ENCODE measurements at regions not wholly inside any gene's neighbourhood (a gene's known extent, or its start where the extent isn't known, plus 50 kb on each side); places are given as distances from the start of the nearest gene placed in this dataset.

DNA sequence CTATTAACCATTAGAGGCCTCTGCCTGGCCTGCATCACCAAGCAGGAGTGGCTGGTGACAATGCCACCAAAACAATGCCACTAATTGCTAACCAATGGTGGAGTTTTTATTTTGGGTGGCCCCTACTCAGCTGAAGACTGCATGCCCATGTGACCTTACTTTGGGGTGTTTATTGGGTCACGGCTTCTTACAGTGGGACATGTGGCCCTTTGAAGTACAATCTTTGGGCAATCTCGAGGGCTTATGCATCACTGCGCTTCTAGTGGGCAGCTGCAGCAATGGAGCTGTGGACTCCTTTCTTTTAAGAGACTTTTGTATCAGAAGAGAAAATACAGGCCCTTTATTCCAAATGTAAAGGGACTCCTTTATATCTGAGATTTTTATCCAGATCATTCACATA, 85.7 kb downstream of the IGLL5 start:
- Histone ChIP-seq H3K4me1 (ENCODE audit: insufficient read depth, low read length, poor library complexity, severe bottlenecking) (peaks cover 9% of the 10 kb centered on the region), H3K27ac (ENCODE audit: low read depth, low read length, poor library complexity, severe bottlenecking) (no peak overlapping the region), H3K36me3 (ENCODE audit: insufficient read depth, low read length) (no peaks in the 10 kb centered on the region; the same call in 1 of the 2 replicates), H3K9me3 (ENCODE audit: low read length) (no peaks in the 10 kb centered on the region), H3K9me2 (ENCODE audit: insufficient read depth, low read length) (no peaks in the 10 kb centered on the region), H3K4me2 (ENCODE audit: low read length) (no peak overlapping the region), H4K20me1 (ENCODE audit: insufficient read depth, low read length) (no peaks in the 10 kb centered on the region), H2AFZ (ENCODE audit: low read length) (no peak overlapping the region), H3K79me2 (ENCODE audit: insufficient read depth, low read depth, low read length) (no peaks in the 10 kb centered on the region), H3K4me3 (ENCODE audit: low read depth, low read length, poor library complexity, severe bottlenecking) (no peak overlapping the region)
- no TSS peak for BruUV-seq (replicated peaks)
- DNase-seq (ENCODE audit: low spot score) = no peak
- POLR2A ChIA-PET = interaction anchor here (0.6 to 1.0 kb wide), 3 partner anchors 93 to 180 kb away, joined by 3 to 6 read pairs (median 3); no protein-coding TSS in a partner anchor
- TF ChIP-seq EZH2phosphoT487 (IDR thresholded peaks at IDR 0.05; ENCODE audit: borderline replicate concordance, low read depth, low read length) (no peak), CTCF (conservative IDR thresholded peaks at IDR 0.05; ENCODE audit: low read length) (no peak)
- intact Hi-C loops (cut with micrococcal nuclease; ENCODE audit: unreplicated experiment) = no loop called here
- CTCF ChIA-PET (ENCODE audit: unreplicated experiment) = no interaction called here

DNA sequence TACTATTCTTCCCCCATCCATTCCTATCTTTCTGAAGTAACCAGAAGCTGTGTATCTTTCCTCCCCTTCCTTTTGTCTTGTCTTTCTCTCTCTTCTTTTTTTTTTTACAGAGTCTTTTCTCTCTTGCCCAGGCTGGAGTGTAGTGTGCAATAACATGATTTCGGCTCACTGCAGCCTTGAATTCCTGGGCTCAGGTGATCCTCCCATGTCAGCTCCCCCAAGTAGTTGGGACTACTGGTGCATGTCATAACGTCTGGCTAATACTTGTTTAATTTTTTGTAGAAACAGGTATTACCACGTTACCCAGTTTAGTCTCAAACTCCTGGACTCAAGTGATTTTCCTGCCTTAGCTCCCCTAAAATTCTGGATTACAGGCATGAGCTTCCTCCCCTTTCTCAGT, 86.5 kb downstream of the IGLL5 start:
- POLR2A ChIA-PET = interaction anchor here (0.7 to 2.0 kb wide), 6 partner anchors 14 to 180 kb away, joined by 3 to 5 read pairs (median 4); no protein-coding TSS in a partner anchor
- peaks cover 9% of the 10 kb centered on the region for H3K4me1 ChIP-seq (ENCODE audit: insufficient read depth, low read length, poor library complexity, severe bottlenecking)
- H3K4me3 ChIP-seq (ENCODE audit: low read depth, low read length, poor library complexity, severe bottlenecking) = no peak overlapping the region
- peaks cover 4% of the 10 kb centered on the region for H3K36me3 ChIP-seq (ENCODE audit: insufficient read depth, low read length)
- H3K27ac ChIP-seq (ENCODE audit: low read depth, low read length, poor library complexity, severe bottlenecking) = no peak overlapping the region
- TF ChIP-seq EZH2phosphoT487 (IDR thresholded peaks at IDR 0.05; ENCODE audit: borderline replicate concordance, low read depth, low read length) = no peak
- TF ChIP-seq CTCF (conservative IDR thresholded peaks at IDR 0.05; ENCODE audit: low read length) = no peak
- no peaks in the 10 kb centered on the region for H3K9me3 ChIP-seq (ENCODE audit: low read length)
- H4K20me1 ChIP-seq (ENCODE audit: insufficient read depth, low read length) = no peaks in the 10 kb centered on the region
- CTCF ChIA-PET (ENCODE audit: unreplicated experiment) = no interaction called here
- no peak overlapping the region for H3K4me2 ChIP-seq (ENCODE audit: low read length)
- DNase-seq (ENCODE audit: low spot score) = no peak
- intact Hi-C loops (cut with micrococcal nuclease; ENCODE audit: unreplicated experiment) = no loop called here
- no TSS peak for BruUV-seq (replicated peaks)
- no peaks in the 10 kb centered on the region for H3K9me2 ChIP-seq (ENCODE audit: insufficient read depth, low read length)
- H2AFZ ChIP-seq (ENCODE audit: low read length) = no peak overlapping the region
- no peaks in the 10 kb centered on the region for H3K79me2 ChIP-seq (ENCODE audit: insufficient read depth, low read depth, low read length)

- peaks cover 6% of the 10 kb centered on the region; the same call in 1 of the 2 replicates for H3K9me3 ChIP-seq (ENCODE audit: low read length)
- H3K36me3 ChIP-seq (ENCODE audit: insufficient read depth, low read length) = peaks cover 9% of the 10 kb centered on the region
- CTCF ChIA-PET (ENCODE audit: unreplicated experiment) = no interaction called here
- H3K27ac ChIP-seq (ENCODE audit: low read depth, low read length, poor library complexity, severe bottlenecking) = no peak overlapping the region
- no peak for TF ChIP-seq CTCF (conservative IDR thresholded peaks at IDR 0.05; ENCODE audit: low read length)
- no peak for TF ChIP-seq EZH2phosphoT487 (IDR thresholded peaks at IDR 0.05; ENCODE audit: borderline replicate concordance, low read depth, low read length)
- H3K9me2 ChIP-seq (ENCODE audit: insufficient read depth, low read length) = no peaks in the 10 kb centered on the region
- no peak overlapping the region for H2AFZ ChIP-seq (ENCODE audit: low read length)
- no peaks in the 10 kb centered on the region for H4K20me1 ChIP-seq (ENCODE audit: insufficient read depth, low read length)
- DNase-seq (ENCODE audit: low spot score) = no peak
- H3K4me1 ChIP-seq (ENCODE audit: insufficient read depth, low read length, poor library complexity, severe bottlenecking) = peaks cover 9% of the 10 kb centered on the region
- BruUV-seq (replicated peaks) = no TSS peak
- intact Hi-C loops (cut with micrococcal nuclease; ENCODE audit: unreplicated experiment) = no loop called here
- POLR2A ChIA-PET = interaction anchor here (0.6 to 2.0 kb wide), 5 partner anchors 15 to 1367 kb away, joined by 3 to 5 read pairs (median 4); no protein-coding TSS in a partner anchor
- H3K79me2 ChIP-seq (ENCODE audit: insufficient read depth, low read depth, low read length) = no peaks in the 10 kb centered on the region
- H3K4me2 ChIP-seq (ENCODE audit: low read length) = no peak overlapping the region
- H3K4me3 ChIP-seq (ENCODE audit: low read depth, low read length, poor library complexity, severe bottlenecking) = no peak overlapping the region
Observed at GRCh38 chr22:22974795-22975580, 87.4 kb downstream of the IGLL5 start.
